ENCODE measurements at regions not wholly inside any gene's neighbourhood (a gene's known extent, or its start where the extent isn't known, plus 50 kb on each side); places are given as distances from the start of the nearest gene placed in this dataset.

DNA sequence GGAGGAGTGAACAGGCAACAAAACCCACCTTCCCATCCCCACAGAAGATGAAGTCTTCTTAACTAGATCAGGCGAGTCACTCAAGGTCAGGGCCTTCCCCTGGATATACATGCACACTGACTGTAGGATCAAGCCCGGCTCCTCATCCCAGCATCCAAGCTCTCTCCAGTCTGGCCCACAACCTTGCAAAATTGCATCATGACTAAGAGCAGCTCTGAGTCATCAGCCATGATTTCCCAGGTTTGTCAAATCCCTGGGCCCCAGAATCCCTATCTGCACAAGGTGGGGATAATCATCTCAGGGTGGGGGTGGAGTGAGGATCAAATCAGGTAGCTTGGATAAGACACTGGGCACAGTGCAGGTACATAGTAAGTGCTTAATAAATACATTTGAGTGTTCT is 199.3 kb upstream of the GRIK3 start:
- no peak overlapping the region for H3K4me3 ChIP-seq (replicated peaks in 1 of 2; ENCODE audit: low read depth in 1 of 2, low read length in 2 of 2)
- BruUV-seq (replicated peaks), result no TSS peak
- no peaks in the 10 kb centered on the region for H3K9me2 ChIP-seq (ENCODE audit: insufficient read depth)
- intact Hi-C loops (cut with micrococcal nuclease), result no loop called here
- H3K4me2 ChIP-seq (ENCODE audit: low read length), result no peak overlapping the region
- ChIA-PET CTCF (no interaction called here), RAD21 (ENCODE audit: low non-redundant PET in 1 of 2, low total read pairs in 2 of 2, uncharacterized antibody in 2 of 2, unreplicated experiment in 2 of 2) (no interaction called here), POLR2A (no interaction called here)
- TF ChIP-seq, protein P1, sequence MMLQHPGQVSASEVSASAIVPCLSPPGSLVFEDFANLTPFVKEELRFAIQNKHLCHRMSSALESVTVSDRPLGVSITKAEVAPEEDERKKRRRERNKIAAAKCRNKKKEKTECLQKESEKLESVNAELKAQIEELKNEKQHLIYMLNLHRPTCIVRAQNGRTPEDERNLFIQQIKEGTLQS (IDR thresholded peaks at IDR 0.05), result no peak
- TF ChIP-seq, protein P2, sequence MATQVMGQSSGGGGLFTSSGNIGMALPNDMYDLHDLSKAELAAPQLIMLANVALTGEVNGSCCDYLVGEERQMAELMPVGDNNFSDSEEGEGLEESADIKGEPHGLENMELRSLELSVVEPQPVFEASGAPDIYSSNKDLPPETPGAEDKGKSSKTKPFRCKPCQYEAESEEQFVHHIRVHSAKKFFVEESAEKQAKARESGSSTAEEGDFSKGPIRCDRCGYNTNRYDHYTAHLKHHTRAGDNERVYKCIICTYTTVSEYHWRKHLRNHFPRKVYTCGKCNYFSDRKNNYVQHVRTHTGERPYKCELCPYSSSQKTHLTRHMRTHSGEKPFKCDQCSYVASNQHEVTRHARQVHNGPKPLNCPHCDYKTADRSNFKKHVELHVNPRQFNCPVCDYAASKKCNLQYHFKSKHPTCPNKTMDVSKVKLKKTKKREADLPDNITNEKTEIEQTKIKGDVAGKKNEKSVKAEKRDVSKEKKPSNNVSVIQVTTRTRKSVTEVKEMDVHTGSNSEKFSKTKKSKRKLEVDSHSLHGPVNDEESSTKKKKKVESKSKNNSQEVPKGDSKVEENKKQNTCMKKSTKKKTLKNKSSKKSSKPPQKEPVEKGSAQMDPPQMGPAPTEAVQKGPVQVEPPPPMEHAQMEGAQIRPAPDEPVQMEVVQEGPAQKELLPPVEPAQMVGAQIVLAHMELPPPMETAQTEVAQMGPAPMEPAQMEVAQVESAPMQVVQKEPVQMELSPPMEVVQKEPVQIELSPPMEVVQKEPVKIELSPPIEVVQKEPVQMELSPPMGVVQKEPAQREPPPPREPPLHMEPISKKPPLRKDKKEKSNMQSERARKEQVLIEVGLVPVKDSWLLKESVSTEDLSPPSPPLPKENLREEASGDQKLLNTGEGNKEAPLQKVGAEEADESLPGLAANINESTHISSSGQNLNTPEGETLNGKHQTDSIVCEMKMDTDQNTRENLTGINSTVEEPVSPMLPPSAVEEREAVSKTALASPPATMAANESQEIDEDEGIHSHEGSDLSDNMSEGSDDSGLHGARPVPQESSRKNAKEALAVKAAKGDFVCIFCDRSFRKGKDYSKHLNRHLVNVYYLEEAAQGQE (IDR thresholded peaks at IDR 0.05; ENCODE audit: low read depth), result no peak
- TF ChIP-seq, protein P3, sequence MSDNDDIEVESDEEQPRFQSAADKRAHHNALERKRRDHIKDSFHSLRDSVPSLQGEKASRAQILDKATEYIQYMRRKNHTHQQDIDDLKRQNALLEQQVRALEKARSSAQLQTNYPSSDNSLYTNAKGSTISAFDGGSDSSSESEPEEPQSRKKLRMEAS (IDR thresholded peaks at IDR 0.05), result no peak
- TF ChIP-seq ELF1 (IDR thresholded peaks at IDR 0.05; ENCODE audit: borderline replicate concordance, low read depth), result no peak
- no peak for TF ChIP-seq EZH2phosphoT487 (IDR thresholded peaks at IDR 0.05; ENCODE audit: borderline replicate concordance)
- no peak for TF ChIP-seq POLR2A (IDR thresholded peaks at IDR 0.05; ENCODE audit: borderline replicate concordance, extremely low read depth, insufficient read depth, insufficient read length)
- no peak for TF ChIP-seq CBX3 (IDR thresholded peaks at IDR 0.05; ENCODE audit: low read depth)
- TF ChIP-seq EGR1 (IDR thresholded peaks at IDR 0.05; ENCODE audit: low read depth), result no peak
- TF ChIP-seq ZNF274 (IDR thresholded peaks at IDR 0.05; ENCODE audit: low read depth, low read length), result no peak
- TF ChIP-seq, protein P4, sequence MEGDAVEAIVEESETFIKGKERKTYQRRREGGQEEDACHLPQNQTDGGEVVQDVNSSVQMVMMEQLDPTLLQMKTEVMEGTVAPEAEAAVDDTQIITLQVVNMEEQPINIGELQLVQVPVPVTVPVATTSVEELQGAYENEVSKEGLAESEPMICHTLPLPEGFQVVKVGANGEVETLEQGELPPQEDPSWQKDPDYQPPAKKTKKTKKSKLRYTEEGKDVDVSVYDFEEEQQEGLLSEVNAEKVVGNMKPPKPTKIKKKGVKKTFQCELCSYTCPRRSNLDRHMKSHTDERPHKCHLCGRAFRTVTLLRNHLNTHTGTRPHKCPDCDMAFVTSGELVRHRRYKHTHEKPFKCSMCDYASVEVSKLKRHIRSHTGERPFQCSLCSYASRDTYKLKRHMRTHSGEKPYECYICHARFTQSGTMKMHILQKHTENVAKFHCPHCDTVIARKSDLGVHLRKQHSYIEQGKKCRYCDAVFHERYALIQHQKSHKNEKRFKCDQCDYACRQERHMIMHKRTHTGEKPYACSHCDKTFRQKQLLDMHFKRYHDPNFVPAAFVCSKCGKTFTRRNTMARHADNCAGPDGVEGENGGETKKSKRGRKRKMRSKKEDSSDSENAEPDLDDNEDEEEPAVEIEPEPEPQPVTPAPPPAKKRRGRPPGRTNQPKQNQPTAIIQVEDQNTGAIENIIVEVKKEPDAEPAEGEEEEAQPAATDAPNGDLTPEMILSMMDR (IDR thresholded peaks at IDR 0.05 in 2 of 3, conservative IDR thresholded peaks at IDR 0.05 in 1 of 3; ENCODE audit: borderline replicate concordance in 1 of 3, insufficient read depth in 1 of 3, low read depth in 2 of 3, low read length in 2 of 3), result no peak
- TF ChIP-seq ZFX (IDR thresholded peaks at IDR 0.05), result no peak
- no peak for TF ChIP-seq RAD21 (IDR thresholded peaks at IDR 0.05; ENCODE audit: low read depth)
- no peak for TF ChIP-seq TCF7L2 (IDR thresholded peaks at IDR 0.05; ENCODE audit: borderline replicate concordance, extremely low read depth, insufficient read depth, insufficient read length)
- no peak for TF ChIP-seq CEBPB (IDR thresholded peaks at IDR 0.05; ENCODE audit: low read depth)
- TF ChIP-seq FOSL1 (IDR thresholded peaks at IDR 0.05; ENCODE audit: low read depth), result no peak
- TF ChIP-seq YY1 (IDR thresholded peaks at IDR 0.05; ENCODE audit: extremely low read depth, insufficient replicate concordance, low read depth, low read length), result no peak
- no peak for TF ChIP-seq JUND (IDR thresholded peaks at IDR 0.05)
- TF ChIP-seq EZH2 (IDR thresholded peaks at IDR 0.05), result no peak
- no peak overlapping the region for H3K9ac ChIP-seq (ENCODE audit: low read length)
- no peaks in the 10 kb centered on the region for H4K20me1 ChIP-seq (ENCODE audit: insufficient read depth)
- no peaks in the 10 kb centered on the region for H3K4me1 ChIP-seq (ENCODE audit: control insufficient read depth in 1 of 2, insufficient read depth in 2 of 2, low read length in 2 of 2)
- H3K36me3 ChIP-seq (ENCODE audit: control insufficient read depth in 1 of 2, insufficient read depth in 2 of 2, low read length in 2 of 2), result no peaks in the 10 kb centered on the region
- no peak overlapping the region for H2AFZ ChIP-seq (ENCODE audit: low read depth, low read length, poor library complexity, severe bottlenecking)
- ATAC-seq (no peak; the same call in 1 of the 2 replicates), DNase-seq (ENCODE audit: low read depth, low spot score) (no peak)
- no peaks in the 10 kb centered on the region for H3K79me2 ChIP-seq (ENCODE audit: insufficient read depth, low read length)
- peaks cover 38% of the 10 kb centered on the region for H3K27me3 ChIP-seq (ENCODE audit: insufficient read depth, low read length)
- H3K9me3 ChIP-seq (ENCODE audit: control insufficient read depth in 1 of 2, insufficient read depth in 1 of 2, low read depth in 1 of 2, low read length in 2 of 2), result peaks cover 0 to 4% of the 10 kb centered on the region in 2 experiments; a peak in 1 of 4 replicates
- H3K27ac ChIP-seq (ENCODE audit: low read depth, low read length), result no peak overlapping the region

Data from HCT116 (cell line).